ENCODE measurements at regions not wholly inside any gene's neighbourhood (a gene's known extent, or its start where the extent isn't known, plus 50 kb on each side); places are given as distances from the start of the nearest gene placed in this dataset.

- TF ChIP-seq, protein P1, sequence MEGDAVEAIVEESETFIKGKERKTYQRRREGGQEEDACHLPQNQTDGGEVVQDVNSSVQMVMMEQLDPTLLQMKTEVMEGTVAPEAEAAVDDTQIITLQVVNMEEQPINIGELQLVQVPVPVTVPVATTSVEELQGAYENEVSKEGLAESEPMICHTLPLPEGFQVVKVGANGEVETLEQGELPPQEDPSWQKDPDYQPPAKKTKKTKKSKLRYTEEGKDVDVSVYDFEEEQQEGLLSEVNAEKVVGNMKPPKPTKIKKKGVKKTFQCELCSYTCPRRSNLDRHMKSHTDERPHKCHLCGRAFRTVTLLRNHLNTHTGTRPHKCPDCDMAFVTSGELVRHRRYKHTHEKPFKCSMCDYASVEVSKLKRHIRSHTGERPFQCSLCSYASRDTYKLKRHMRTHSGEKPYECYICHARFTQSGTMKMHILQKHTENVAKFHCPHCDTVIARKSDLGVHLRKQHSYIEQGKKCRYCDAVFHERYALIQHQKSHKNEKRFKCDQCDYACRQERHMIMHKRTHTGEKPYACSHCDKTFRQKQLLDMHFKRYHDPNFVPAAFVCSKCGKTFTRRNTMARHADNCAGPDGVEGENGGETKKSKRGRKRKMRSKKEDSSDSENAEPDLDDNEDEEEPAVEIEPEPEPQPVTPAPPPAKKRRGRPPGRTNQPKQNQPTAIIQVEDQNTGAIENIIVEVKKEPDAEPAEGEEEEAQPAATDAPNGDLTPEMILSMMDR (IDR thresholded peaks at IDR 0.05) = no peak
- no peak for TF ChIP-seq POLR2A (IDR thresholded peaks at IDR 0.05)
These were observed 54.4 kb upstream of the TLE3 start for GRCh38 chr15:70152070-70152480.
